ENCODE measurements at regions not wholly inside any gene's neighbourhood (a gene's known extent, or its start where the extent isn't known, plus 50 kb on each side); places are given as distances from the start of the nearest gene placed in this dataset.
"Not testable (repeated sequence)": the region's sequence is repeated elsewhere in the genome, so short reads cannot be mapped to it uniquely, and the experiment has no call there.

- Histone ChIP-seq H3K27ac (ENCODE audit: low read depth, low read length) (no peak overlapping the region), H3K9me3 (ENCODE audit: control insufficient read depth in 2 of 3, low read length in 3 of 3) (peaks cover 0 to 6% (median 0%) of the 10 kb centered on the region in 3 experiments), H3K27me3 (ENCODE audit: control insufficient read depth in 2 of 2, insufficient read depth in 2 of 2, low read length in 2 of 2) (no peaks in the 10 kb centered on the region), H3K36me3 (ENCODE audit: control insufficient read depth in 2 of 3, insufficient read depth in 3 of 3, low read length in 3 of 3) (no peaks in the 10 kb centered on the region), H3K4me1 (ENCODE audit: control insufficient read depth in 2 of 2, insufficient read depth in 2 of 2, low read length in 2 of 2) (peaks cover 0 to 6% of the 10 kb centered on the region in 2 donors), H3K4me3 (ENCODE audit: low read length) (no peak overlapping the region)
- ChIA-PET CTCF (no interaction called here), POLR2A (interaction anchor here (1.6 kb wide), 1 partner anchor 17 kb away, joined by 4 read pairs; no protein-coding TSS in a partner anchor)
- Mint-ChIP-seq H3K36me3 (no peaks in the 10 kb centered on the region), H3K4me1 (peaks cover 0 to 6% (median 2%) of the 10 kb centered on the region in 7 donors), H3K27ac (no peak overlapping the region), H3K4me3 (no peak overlapping the region), H3K27me3 (peaks cover 0 to 16% (median 4%) of the 10 kb centered on the region in 5 donors), H3K9me3 (peaks cover 0 to 10% (median under 1%) of the 10 kb centered on the region in 11 donors)
- intact Hi-C loops (cut with micrococcal nuclease), result no loop called here
- DNase-seq (no peak), ATAC-seq (no peak)
These were observed 89.8 kb upstream of the SFSWAP start for GRCh38 chr12:131620946-131621681.

- no peak for ATAC-seq
- no peak overlapping the region for H3K4me3 Mint-ChIP-seq
- H3K36me3 Mint-ChIP-seq, result no peaks in the 10 kb centered on the region
- H3K9me3 ChIP-seq (ENCODE audit: control insufficient read depth in 2 of 3, low read length in 3 of 3), result peaks cover 0 to 10% (median 0%) of the 10 kb centered on the region in 3 experiments
- no peak overlapping the region for H3K27ac Mint-ChIP-seq
- DNase-seq, result no peak
- peaks cover 0 to 13% (median 3%) of the 10 kb centered on the region in 11 donors for H3K9me3 Mint-ChIP-seq
- peaks cover 0 to 13% (median 5%) of the 10 kb centered on the region in 5 donors for H3K27me3 Mint-ChIP-seq
- peaks cover 0 to 7% of the 10 kb centered on the region in 2 donors for H3K4me1 ChIP-seq (ENCODE audit: control insufficient read depth in 2 of 2, insufficient read depth in 2 of 2, low read length in 2 of 2)
- H3K4me3 ChIP-seq (ENCODE audit: low read length), result no peak overlapping the region
- CTCF ChIA-PET, result no interaction called here
- no peaks in the 10 kb centered on the region for H3K27me3 ChIP-seq (ENCODE audit: control insufficient read depth in 2 of 2, insufficient read depth in 2 of 2, low read length in 2 of 2)
- intact Hi-C loops (cut with micrococcal nuclease), result no loop called here
- H3K27ac ChIP-seq (ENCODE audit: low read depth, low read length), result no peak overlapping the region
- H3K4me1 Mint-ChIP-seq, result peaks cover 0 to 9% (median 5%) of the 10 kb centered on the region in 7 donors
- no peaks in the 10 kb centered on the region for H3K36me3 ChIP-seq (ENCODE audit: control insufficient read depth in 2 of 3, insufficient read depth in 3 of 3, low read length in 3 of 3)
- POLR2A ChIA-PET, result interaction anchor here (1.6 kb wide), 1 partner anchor 18 kb away, joined by 4 read pairs; no protein-coding TSS in a partner anchor
These were observed 89.0 kb upstream of the SFSWAP start for GRCh38 chr12:131621701-131622421.

GRCh38 chr12:131622422-131622955, 88.4 kb upstream of the SFSWAP start:
- no peak for DNase-seq
- H3K36me3 ChIP-seq (ENCODE audit: control insufficient read depth in 2 of 3, insufficient read depth in 3 of 3, low read length in 3 of 3), result no peaks in the 10 kb centered on the region
- H3K27me3 ChIP-seq (ENCODE audit: control insufficient read depth in 2 of 2, insufficient read depth in 2 of 2, low read length in 2 of 2), result no peaks in the 10 kb centered on the region
- H3K27ac Mint-ChIP-seq, result no peak overlapping the region
- ChIA-PET CTCF (no interaction called here), POLR2A (no interaction called here)
- peaks cover 0 to 16% (median 3%) of the 10 kb centered on the region in 3 experiments for H3K9me3 ChIP-seq (ENCODE audit: control insufficient read depth in 2 of 3, low read length in 3 of 3)
- peaks cover 0 to 14% (median 3%) of the 10 kb centered on the region in 11 donors for H3K9me3 Mint-ChIP-seq
- peaks cover 0 to 9% (median 5%) of the 10 kb centered on the region in 7 donors for H3K4me1 Mint-ChIP-seq
- intact Hi-C loops (cut with micrococcal nuclease), result no loop called here
- peaks cover 0 to 10% (median 4%) of the 10 kb centered on the region in 5 donors for H3K27me3 Mint-ChIP-seq
- no peak overlapping the region for H3K27ac ChIP-seq (ENCODE audit: low read depth, low read length)
- H3K36me3 Mint-ChIP-seq, result no peaks in the 10 kb centered on the region
- no peak overlapping the region for H3K4me3 ChIP-seq (ENCODE audit: low read length)
- peaks cover 0 to 7% of the 10 kb centered on the region in 2 donors for H3K4me1 ChIP-seq (ENCODE audit: control insufficient read depth in 2 of 2, insufficient read depth in 2 of 2, low read length in 2 of 2)
- ATAC-seq, result no peak
- H3K4me3 Mint-ChIP-seq, result no peak overlapping the region

- H3K36me3 ChIP-seq (ENCODE audit: control insufficient read depth in 2 of 3, insufficient read depth in 3 of 3, low read length in 3 of 3); H3K4me1 ChIP-seq (ENCODE audit: control insufficient read depth in 2 of 2, insufficient read depth in 2 of 2, low read length in 2 of 2); intact Hi-C loops (cut with micrococcal nuclease); DNase-seq; H3K27me3 Mint-ChIP-seq; H3K4me3 Mint-ChIP-seq; H3K27me3 ChIP-seq (ENCODE audit: control insufficient read depth in 2 of 2, insufficient read depth in 2 of 2, low read length in 2 of 2); ATAC-seq; H3K27ac ChIP-seq (ENCODE audit: low read depth, low read length); H3K36me3 Mint-ChIP-seq; CTCF ChIA-PET; H3K27ac Mint-ChIP-seq; H3K4me3 ChIP-seq (ENCODE audit: low read length); POLR2A ChIA-PET: not testable (repeated sequence)
- H3K9me3 ChIP-seq (ENCODE audit: control insufficient read depth in 2 of 3, low read length in 3 of 3), result peaks cover 0 to 24% (median 3%) of the 10 kb centered on the region in 3 experiments
- peaks cover 0 to 14% (median 10%) of the 10 kb centered on the region in 7 donors for H3K4me1 Mint-ChIP-seq
- peaks cover 0 to 19% (median 5%) of the 10 kb centered on the region in 11 donors for H3K9me3 Mint-ChIP-seq
These were observed 87.2 kb upstream of the SFSWAP start for GRCh38 chr12:131623404-131624368.

GRCh38 chr12:131624369-131624739, 86.5 kb upstream of the SFSWAP start:
- CTCF ChIA-PET, H3K27me3 Mint-ChIP-seq: not testable (repeated sequence)

More at GRCh38 chr12:131624369-131624739, 86.5 kb upstream of the SFSWAP start:
- H3K27ac ChIP-seq (ENCODE audit: low read depth, low read length); POLR2A ChIA-PET; H3K4me3 ChIP-seq (ENCODE audit: low read length); intact Hi-C loops (cut with micrococcal nuclease); H3K36me3 ChIP-seq (ENCODE audit: control insufficient read depth in 2 of 3, insufficient read depth in 3 of 3, low read length in 3 of 3); DNase-seq; ATAC-seq; H3K27me3 ChIP-seq (ENCODE audit: control insufficient read depth in 2 of 2, insufficient read depth in 2 of 2, low read length in 2 of 2); H3K36me3 Mint-ChIP-seq; H3K4me1 ChIP-seq (ENCODE audit: control insufficient read depth in 2 of 2, insufficient read depth in 2 of 2, low read length in 2 of 2): not testable (repeated sequence)
- H3K27ac Mint-ChIP-seq, result peak overlapping the region in 1 of 9 donors; percentile 16
- H3K9me3 ChIP-seq (ENCODE audit: control insufficient read depth in 2 of 3, low read length in 3 of 3), result peaks cover 0 to 26% (median 3%) of the 10 kb centered on the region in 3 experiments
- H3K4me1 Mint-ChIP-seq, result peaks cover 0 to 14% (median 11%) of the 10 kb centered on the region in 7 donors
- peak overlapping the region in 1 of 10 donors; percentile 9 for H3K4me3 Mint-ChIP-seq
- peaks cover 0 to 21% (median 6%) of the 10 kb centered on the region in 11 donors for H3K9me3 Mint-ChIP-seq

Measured in naive thymus-derived CD4-positive, alpha-beta T cell (primary cell).